ENCODE measurements at regions not wholly inside any gene's neighbourhood (a gene's known extent, or its start where the extent isn't known, plus 50 kb on each side); places are given as distances from the start of the nearest gene placed in this dataset.
"Not testable (repeated sequence)": the region's sequence is repeated elsewhere in the genome, so short reads cannot be mapped to it uniquely, and the experiment has no call there.

DNA sequence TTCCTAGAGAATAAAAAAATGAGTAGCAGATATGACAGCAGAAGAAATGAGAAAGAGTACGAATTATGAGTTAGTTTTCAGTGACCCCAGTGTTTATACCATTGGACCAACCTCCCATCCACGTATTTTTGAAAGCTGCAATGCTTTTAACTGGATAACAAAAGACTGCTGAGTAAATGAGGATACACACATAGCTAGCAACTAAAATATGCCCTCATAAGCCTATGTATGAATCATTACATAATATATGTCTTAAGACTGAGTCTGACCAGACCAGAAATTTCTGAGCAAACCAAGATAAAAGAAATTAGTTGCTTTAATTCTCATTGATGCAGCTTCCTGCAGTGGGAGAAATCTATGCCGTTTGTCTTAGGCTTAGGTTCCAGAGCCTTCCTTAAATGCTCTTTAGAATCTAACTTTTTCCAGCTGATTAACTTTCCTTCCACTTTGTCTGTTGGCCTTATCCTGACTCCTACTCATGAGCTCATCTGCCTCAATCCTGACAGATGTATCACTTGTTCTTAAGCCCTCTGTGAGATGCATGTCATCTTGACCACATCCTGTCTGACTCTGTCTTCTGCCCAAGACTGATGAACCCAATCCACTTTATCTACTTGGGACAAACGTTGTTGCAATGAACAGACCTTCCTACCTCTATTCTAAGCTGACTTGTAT lies 301.4 kb upstream of the AADAT start:
- peak; percentile 48 for DNase-seq (ENCODE audit: low read depth, low spot score)
- peak overlapping the region; percentile 29 for H3K27ac ChIP-seq

DNA sequence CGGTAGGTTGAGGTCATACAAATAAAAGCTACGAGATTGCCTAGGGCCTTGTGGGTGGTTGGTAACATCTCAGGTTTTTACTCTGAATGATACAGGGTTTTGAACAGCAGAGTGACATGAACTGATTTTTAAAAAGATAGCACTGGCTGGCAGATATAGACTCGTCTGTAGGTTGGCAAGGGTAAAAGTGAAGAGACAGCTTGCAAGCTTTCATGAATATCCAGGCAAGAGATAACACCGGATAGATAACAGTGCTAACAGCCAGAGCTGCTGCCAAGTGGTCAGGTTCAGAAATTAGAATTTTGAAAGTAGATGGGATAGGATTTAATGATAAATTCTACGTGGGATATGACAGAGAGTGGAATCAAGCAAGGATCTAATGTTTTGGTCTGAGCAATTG lies 299.7 kb upstream of the AADAT start:
- DNase-seq (ENCODE audit: low read depth, low spot score): no peak
- no peak overlapping the region for H3K27ac ChIP-seq

DNA sequence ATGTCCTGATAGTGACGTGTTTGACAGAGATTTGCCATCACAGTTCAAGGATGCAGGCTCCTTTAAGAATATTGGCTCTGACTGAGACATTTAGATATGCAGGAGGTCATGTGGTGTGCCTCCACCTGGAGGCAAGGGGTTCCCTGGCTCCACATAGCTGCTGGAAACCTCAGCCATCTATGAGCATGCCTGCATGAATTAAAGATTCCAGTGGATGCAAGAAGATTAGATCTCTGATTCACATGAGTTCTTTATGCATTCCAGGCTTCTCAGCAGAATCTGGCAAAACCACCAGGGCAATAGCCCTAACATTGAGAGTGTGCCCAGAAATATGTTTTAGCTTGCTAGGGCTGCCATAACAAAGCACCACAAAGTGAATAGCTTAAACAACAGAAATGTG lies 298.5 kb upstream of the AADAT start:
- H3K27ac ChIP-seq: no peak overlapping the region
- no peak for DNase-seq (ENCODE audit: low read depth, low spot score)

DNA sequence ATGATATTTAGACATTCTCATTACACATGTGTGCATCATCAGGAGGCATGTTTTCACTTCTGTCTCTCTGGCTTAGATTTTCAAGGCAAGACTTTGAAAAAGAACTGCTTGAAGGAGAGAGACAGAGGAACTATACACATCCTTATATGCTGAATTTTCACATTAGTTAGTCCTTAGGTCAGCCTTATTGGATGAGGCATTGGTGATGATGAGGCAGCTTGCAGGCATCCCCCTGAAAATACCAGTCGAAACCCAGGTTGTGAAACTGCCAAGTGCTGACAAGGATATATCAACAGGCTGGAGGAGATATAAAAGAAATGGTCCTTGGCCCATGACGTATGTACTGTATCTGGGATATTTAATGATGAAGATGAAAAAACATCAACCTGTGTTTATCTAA lies 297.2 kb upstream of the AADAT start:
- H3K27ac ChIP-seq: no peak overlapping the region
- no peak for DNase-seq (ENCODE audit: low read depth, low spot score)

DNA sequence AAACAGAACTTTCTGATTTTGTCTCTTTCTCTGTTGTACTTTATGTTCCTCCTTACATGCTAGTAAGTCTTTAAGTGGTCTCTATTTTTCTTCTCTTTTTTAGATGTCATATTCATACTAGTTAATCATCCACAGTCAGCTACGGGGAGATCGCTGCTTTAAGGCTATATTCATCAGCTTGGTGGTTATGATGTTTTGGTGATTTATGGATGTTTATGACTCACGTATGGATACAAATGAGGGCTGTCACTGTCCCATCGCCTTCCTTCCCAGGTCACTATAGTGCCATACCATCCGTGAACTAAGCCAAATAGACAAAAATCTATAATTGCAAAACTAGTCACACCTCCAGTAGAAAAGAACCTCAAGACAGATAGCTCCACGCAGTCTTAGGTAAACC lies 296.8 kb upstream of the AADAT start:
- no peak overlapping the region for H3K27ac ChIP-seq
- DNase-seq (ENCODE audit: low read depth, low spot score): no peak

DNA sequence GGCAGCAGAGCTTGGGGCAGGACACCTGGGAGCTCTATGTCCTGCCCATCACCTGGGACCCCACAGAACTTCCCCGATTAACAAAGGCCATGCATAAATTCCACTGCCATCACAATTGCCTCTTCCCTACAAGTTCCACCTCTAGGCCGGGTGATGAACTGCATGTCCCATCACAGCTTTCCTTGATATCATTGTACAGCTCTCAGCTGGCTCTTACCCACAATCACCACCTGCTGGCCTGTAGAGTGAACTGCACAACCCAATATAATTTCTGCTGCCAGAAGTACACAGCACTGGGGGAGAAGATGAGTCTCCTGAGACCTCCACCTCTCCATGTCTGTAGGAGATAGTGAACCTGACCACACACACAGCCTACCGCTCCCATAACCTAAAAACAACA lies 285.0 kb upstream of the AADAT start:
- no peak for DNase-seq (ENCODE audit: low read depth, low spot score)
- H3K27ac ChIP-seq: no peak overlapping the region

DNA sequence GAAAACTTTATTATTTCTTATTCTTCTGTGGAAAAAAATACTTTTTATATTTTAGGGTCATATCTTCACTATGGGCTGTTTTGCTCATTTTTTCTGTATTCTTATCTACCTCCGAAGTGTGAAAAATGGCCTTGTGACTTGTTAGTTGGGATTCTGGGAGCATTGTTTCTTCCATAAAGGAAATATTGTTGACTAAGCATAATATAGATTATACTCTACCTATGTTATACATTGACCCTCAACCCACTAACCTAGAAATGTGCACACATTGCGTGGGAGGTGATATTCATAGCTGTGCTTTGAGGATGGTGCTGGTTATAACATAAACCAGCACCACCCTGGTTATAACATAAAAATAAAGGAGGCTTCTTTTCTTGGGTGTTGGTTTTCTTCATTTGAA lies 259.2 kb upstream of the AADAT start:
- no peak overlapping the region for H3K27ac ChIP-seq
- no peak for DNase-seq (ENCODE audit: low read depth, low spot score)

DNA sequence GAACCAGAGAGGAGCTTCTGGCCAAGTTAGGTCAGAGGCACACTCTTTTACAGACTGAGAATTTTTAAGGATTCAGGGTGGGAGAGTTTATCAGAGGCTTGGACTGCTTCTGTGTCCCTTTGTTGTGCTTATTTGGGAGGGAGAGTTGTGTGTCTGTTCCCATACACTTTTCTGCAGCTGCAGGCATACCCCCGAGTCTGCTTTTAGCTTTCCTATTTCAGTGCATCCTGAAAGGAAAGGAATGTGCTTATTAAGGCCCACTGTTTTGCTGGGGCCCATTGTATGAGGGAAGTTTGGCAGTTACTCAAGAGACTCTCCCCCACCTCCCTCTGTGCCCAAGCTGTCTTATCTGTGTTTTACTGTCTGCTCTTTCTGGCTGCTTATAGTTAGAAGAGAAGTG lies 257.4 kb upstream of the AADAT start:
- not testable (repeated sequence) for H3K27ac ChIP-seq; DNase-seq (ENCODE audit: low read depth, low spot score)

DNA sequence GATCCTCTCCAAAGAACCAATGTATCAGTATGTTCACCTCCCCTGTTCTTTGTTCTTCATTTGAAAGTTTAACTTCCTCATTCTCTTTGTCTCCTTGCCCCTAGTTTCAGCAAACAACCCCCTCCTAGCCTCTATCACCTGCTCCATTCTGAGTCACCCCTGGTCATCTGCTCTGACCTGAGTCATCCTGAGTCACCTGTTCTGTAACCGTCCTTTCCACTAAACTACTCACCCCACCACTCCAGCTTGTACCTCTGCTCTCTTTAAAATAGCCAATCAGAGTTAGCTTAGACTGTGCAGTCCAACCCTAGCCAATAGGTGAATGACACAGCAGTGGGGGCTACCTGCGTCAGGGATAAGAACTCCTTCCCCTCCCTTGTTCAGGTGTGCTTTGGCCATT lies 249.8 kb upstream of the AADAT start:
- DNase-seq (ENCODE audit: low read depth, low spot score): peak; percentile 1
- H3K27ac ChIP-seq: no peak overlapping the region

- no peak for DNase-seq (ENCODE audit: low read depth, low spot score)
These were observed 246.6 kb upstream of the AADAT start for GRCh38 chr4:170336238-170336775.

GRCh38 chr4:170325599-170325998 lies 235.8 kb upstream of the AADAT start:
- DNase-seq (ENCODE audit: low read depth, low spot score): no peak
- no peak overlapping the region for H3K27ac ChIP-seq

More at GRCh38 chr4:170336238-170336775, 246.6 kb upstream of the AADAT start:
- H3K27ac ChIP-seq: no peak overlapping the region

DNA sequence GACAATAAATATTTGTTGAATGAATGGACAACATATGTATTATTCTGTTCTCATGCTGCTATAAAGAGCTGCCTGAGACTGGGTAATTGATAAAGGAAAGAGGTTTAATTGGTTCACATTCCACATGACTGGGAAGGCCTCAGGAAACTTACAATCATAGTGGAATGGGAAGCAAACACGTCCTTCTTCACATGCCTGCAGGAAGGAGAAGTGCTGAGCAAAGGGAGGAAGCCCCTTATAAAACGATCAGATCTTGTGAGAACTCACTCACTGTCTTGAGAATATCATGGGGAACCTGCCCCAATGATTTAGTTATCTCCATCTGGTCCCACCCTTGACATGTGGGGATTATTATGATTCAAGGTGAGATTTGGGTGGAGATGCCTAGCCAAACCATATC lies 233.9 kb upstream of the AADAT start:
- H3K27ac ChIP-seq: no peak overlapping the region

GRCh38 chr4:170307182-170307581 lies 217.4 kb upstream of the AADAT start:
- no peak overlapping the region for H3K27ac ChIP-seq
- DNase-seq (ENCODE audit: low read depth, low spot score): no peak

More for the DNA sequence above, 233.9 kb upstream of the AADAT start:
- DNase-seq (ENCODE audit: low read depth, low spot score): no peak

DNA sequence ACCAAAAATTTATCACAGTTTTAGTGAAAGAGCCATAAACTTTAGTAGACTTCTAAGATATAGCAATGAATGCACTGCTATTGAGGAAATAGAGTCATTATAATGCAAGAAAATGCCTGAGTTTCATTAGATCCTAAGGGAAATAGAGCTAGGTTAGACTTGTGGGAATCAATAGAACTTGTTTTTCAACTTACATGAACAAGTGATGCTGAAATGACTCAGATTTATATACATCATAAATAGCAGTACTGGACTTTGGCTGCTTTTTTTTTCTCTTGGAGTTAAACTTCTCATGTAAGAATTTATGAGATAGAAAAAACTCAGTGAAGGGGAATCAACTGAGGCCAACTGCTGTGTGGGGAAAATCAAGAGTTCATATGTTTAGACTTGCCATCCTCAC lies 216.5 kb upstream of the AADAT start:
- H3K27ac ChIP-seq: no peak overlapping the region
- DNase-seq (ENCODE audit: low read depth, low spot score): peak; percentile 14

- DNase-seq (ENCODE audit: low read depth, low spot score): peak; percentile 36
- H3K27ac ChIP-seq: no peak overlapping the region
These were observed 215.9 kb upstream of the AADAT start for GRCh38 chr4:170305627-170306026.

DNA sequence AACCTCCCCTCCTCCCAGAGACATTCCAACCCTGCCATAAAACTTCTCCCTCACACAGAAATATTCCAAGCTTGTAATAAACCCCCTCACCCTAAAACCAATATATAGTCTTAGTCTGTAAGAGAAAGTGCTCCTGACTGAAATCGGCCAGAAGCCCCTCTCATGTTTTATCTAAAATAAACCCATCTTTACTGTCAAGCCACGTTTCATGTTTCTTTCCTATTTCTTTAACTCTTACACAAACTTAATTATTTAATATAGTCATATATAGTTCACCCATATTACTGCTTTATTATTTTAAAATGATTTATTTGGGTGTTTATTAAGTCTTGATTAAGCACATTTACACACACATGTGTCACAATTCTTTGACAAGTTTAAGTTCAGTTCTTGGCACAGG lies 191.3 kb upstream of the AADAT start:
- DNase-seq (ENCODE audit: low read depth, low spot score): no peak
- no peak overlapping the region for H3K27ac ChIP-seq

DNA sequence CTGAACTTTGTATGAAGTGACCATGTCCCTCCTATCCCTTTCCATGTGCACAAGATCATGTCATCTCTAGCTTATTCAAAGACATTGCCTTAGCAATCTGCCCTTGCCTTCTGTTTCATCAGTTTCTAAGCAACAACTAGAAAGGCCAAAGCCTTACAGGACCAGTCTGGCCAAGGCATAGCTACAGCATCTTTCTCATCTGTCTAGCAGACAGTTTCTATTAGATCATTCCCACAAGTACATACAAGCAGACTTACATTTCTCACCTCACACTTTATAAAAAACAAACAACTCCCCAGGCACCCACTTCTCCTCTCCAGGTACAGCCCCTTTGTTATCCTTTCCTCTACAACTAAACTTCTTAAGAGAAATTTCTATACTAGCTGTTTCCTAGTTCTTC lies 188.7 kb upstream of the AADAT start:
- DNase-seq (ENCODE audit: low read depth, low spot score): no peak
- no peak overlapping the region for H3K27ac ChIP-seq

- DNase-seq (ENCODE audit: low read depth, low spot score): no peak
- no peak overlapping the region for H3K27ac ChIP-seq
These were observed 184.9 kb upstream of the AADAT start for GRCh38 chr4:170274616-170275015.

DNA sequence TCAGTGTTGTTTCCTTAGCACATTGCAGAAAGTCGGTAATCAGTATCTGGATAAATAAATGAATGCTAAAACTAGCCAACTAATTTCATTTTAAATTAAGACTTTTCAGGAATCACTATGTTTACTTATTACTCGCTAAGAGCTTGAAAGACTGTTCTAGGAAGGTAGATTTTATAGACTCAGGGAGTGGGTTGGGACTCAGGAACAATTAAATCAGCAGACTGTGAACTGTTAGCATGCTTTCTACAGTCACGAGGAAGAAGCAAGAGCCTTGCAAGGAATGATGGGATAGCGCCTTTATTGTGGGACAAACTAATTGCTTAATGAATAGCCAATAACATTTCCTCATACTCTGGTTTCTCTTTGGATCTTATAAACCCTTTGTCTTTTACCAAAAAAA lies 183.2 kb upstream of the AADAT start:
- no peak for DNase-seq (ENCODE audit: low read depth, low spot score)
- no peak overlapping the region for H3K27ac ChIP-seq

GRCh38 chr4:170271723-170272122 lies 182.0 kb upstream of the AADAT start:
- H3K27ac ChIP-seq: no peak overlapping the region
- DNase-seq (ENCODE audit: low read depth, low spot score): no peak

GRCh38 chr4:170270628-170271027 lies 180.9 kb upstream of the AADAT start:
- H3K27ac ChIP-seq: no peak overlapping the region
- no peak for DNase-seq (ENCODE audit: low read depth, low spot score)

DNA sequence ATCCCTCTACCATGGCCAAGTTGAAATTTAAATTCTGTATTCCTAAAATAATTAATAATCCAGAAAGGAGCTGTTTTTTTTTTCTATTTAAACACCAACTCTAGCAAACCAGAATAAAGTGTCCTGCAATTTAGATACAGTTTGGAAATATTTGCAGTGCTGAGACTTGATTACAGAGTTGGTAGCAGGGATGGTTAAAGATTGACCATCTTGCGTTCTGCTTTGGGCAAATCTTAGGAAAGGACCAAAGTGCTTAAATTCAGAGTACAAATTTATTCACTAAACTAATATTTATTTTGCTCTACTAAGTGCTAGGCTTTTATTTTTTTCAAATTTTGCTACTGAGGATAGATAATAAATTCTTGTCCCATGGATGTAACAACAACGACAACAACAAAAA lies 180.2 kb upstream of the AADAT start:
- DNase-seq (ENCODE audit: low read depth, low spot score): no peak
- no peak overlapping the region for H3K27ac ChIP-seq

Measured in epithelial cell of prostate (primary cell).